ELF-1 (cell line): ENCODE measurements at regions not wholly inside any gene's neighbourhood (a gene's known extent, or its start where the extent isn't known, plus 50 kb on each side); places are given as distances from the start of the nearest gene placed in this dataset.

ENCODE experiments used
- DNase-seq: peaks from one replicate; pipeline ENCODE4 v3.0.0-alpha.2; 2016; ENCODE audit warnings: low read depth, low spot score

- DNase-seq = no peak
Measured at GRCh38 chr1:114314576-114314975, 160.9 kb upstream of the SYT6 start.

DNA sequence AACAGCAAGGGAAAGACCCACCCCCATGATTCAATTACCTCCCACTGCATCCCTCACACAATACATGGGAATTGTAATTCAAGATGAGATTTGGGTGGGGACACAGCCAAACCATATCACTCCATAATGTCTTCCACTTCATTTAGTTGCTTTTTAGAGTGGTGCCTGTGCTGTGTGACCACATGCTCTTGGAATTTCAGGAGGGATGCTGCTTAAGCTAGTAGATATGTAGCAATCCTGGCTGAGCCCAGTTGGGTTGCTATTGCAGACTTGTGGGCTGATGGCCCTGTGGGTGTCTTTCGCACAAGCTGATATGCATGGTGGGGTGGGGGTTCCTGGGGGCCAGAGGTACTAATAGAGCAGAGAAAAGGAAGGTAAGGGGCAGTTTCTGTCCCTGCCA is 160.4 kb upstream of the SYT6 start:
- no peak for DNase-seq

DNA sequence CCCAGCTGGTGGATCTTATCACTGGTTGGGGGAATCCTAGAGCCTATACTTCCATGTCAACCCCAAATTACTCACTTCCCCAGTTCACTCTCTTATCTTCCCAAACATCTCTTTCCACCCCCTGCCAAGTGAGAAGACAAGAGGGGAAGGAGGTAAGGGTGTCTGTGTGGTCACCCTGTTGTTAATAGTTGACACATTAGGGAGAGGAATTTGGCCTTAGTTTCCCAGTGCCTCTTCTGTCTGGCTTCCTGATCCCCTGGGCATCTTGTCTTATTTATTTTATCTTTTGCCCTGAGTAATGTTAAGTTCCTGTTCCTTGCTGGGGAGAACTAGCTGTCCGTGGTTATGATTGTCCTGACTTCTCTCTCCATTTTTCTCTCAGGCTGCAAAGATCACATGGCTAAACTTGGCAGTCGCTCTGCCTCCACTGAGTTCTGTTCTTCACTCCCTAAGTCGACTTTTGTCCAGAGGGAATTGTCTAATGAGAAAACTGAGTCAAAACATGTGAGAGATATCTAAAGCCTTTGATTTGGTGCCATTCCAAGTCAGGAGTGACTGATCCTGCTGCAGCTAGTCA is 157.1 kb upstream of the SYT6 start:
- no peak for DNase-seq

DNA sequence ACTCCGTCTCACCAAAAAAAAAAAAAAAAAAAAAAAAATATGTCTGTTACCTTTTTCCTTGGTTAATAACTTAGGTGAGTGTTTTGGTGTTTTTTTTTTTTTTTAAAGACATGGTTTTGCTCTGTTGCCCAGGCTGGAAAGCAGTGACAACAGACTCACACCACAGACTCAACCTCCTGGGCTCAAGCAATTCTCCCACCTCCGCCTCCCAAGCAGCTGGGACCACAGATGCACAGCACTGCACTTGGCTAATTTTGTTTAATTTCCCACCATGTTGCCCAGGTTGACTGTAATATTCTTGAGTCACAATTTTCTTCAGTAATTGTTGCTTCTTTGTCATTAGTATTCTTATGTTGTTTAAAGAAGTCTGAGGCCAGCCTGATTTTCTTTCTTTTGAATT is 149.2 kb upstream of the SYT6 start:
- no peak for DNase-seq

DNA sequence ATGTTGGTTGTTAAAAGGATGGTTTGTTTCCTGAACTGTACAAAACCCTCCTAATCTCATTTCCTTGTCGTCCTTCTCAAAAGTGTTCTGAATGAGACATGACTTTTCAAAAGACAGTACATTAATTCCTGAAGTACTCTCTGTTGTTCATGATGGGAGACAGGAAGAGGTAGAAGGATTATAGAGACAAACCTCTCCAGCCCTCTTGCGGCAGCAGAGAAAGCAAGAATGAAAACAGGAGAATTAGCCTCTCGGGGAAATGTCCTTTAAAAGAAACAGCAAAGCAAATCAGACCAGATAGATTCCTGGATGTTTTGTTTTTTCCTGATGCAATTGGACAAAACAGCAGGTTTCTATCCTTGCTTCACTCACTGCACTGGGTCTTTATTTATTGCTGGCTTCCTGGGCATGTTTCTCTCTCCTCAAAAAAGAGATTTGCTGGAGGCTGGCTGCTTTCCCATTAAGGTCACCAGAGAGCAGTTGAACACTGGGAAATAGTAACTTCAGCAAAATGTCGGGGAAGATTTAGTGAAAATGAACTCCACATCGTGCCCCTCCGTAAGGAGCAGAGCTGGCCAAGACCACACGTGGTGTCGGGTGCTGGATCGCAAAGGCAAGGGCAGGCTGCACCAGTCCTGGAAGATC is 145.8 kb upstream of the SYT6 start:
- no peak for DNase-seq

DNA sequence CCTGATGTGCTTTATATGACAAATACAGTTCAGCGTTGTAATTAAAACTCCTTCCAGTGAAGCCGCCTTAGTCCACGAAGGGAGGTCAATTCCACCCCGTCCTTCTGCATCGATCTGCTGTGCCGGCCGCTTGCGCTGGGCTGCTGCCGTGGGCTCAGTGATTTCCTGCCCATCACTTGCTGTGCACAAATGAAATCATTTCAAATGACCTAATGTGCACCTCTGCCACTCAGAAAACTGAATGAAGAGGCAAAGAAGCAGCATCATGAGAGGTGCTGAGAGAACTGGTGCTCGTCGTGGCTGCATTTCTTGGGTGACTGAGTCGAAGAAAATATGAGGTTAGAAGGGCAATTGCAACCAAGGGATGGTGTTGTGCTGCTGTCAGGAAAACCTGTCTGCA is 144.3 kb upstream of the SYT6 start:
- no peak for DNase-seq

GRCh38 chr1:114296413-114296812 is 142.7 kb upstream of the SYT6 start:
- DNase-seq = no peak

DNA sequence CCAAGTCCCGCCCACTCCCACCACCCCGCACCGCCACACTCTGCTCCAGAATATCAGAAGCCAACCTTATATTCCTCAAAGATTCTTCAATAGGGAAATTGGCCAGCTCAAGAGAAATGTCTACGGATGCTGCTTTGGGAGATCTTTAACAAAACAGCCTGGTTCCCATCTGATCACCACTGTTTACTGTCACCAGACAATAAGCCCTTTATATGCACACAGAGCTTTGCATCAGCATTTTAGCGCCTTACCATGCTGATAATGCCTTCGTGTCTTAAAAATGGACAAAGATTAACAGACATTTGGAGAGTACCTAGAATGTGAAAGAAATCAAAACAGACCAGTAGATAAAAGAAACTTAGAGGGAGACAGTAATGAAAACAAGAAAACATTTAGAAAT is 141.7 kb upstream of the SYT6 start:
- DNase-seq = no peak

DNA sequence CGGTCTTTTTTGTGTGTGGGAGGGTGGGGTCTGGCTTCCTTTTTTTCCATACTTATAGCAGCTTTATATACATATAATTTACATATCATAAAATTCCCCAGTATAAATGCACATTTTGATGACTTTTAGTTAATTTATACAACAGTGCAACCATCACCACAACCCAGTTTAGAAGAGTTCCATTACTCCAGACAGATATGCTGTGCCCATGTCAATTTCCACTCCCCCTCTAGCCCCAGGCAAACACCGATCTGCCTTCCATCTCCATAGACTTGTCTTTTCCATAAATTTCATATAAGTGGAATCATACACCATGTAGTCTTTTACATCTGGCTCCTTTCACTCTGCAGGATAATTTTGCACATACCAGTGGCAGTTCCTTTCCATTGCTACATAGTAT is 139.2 kb upstream of the SYT6 start:
- no peak for DNase-seq

- DNase-seq = no peak
Measured at GRCh38 chr1:114292194-114292593, 138.5 kb upstream of the SYT6 start.

- DNase-seq = no peak
Measured at GRCh38 chr1:114290776-114291175, 137.1 kb upstream of the SYT6 start.

DNA sequence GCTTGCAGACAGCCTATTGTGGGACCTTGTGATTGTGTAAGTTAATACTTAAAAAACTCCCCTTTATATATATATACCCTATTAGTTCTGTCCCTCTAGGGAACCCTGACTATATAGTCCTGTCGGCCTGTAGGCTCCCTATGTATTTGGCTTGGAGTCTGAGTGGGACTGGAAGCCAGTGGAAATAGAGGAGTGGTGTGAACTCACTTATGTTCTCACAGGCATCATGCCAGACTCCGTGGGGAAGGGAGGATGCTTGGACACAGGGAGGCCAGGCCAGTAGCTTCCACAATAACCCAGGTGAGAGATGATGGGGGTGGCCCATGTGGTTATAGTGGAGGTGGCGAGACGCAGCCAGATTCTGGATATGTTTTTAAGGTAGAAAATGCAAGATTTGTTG is 136.7 kb upstream of the SYT6 start:
- no peak for DNase-seq

GRCh38 chr1:114289824-114290223 is 136.2 kb upstream of the SYT6 start:
- no peak for DNase-seq

GRCh38 chr1:114289306-114289705 is 135.6 kb upstream of the SYT6 start:
- no peak for DNase-seq

- no peak for DNase-seq
Measured at GRCh38 chr1:114286960-114287359, 133.3 kb upstream of the SYT6 start.

DNA sequence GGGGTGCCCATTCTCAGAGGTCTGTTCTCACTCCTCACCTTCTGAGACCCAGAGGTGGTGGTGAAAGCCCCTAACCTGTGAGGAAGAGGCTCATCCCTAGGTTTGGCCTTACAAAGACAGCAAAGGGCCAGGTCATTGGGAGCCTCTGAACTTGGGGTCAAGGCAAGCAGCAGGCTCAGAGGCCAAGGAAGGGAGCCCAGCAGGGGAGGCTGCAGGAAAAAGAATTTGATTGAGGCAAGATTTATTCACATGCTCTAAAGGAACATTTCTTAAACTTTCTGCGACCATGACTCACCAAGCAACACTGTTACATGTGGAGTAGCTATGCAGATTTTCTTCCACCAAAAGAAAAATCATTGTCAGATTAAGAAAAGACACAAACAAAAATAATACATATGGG is 132.5 kb upstream of the SYT6 start:
- no peak for DNase-seq

GRCh38 chr1:114282751-114283403 is 129.2 kb upstream of the SYT6 start:
- peak; percentile 85 for DNase-seq

DNA sequence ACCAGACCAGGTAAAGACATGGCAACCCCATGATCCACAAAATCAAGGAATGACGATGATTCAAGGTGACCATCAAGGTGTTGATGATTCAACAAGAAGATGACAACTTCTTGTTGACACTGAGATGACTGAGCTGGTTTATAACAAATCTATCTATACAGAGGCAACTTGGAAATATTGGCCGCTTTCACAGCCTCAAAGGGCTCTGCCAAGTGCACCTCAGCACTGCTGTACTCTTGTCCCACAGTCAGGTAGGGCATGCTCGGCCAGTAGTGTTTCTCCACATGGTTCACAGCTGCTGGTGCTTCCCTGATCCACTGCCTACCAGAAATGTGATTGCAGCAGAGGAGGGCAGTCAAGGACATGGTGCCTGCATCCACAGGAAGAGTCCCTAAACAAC is 125.2 kb upstream of the SYT6 start:
- no peak for DNase-seq

DNA sequence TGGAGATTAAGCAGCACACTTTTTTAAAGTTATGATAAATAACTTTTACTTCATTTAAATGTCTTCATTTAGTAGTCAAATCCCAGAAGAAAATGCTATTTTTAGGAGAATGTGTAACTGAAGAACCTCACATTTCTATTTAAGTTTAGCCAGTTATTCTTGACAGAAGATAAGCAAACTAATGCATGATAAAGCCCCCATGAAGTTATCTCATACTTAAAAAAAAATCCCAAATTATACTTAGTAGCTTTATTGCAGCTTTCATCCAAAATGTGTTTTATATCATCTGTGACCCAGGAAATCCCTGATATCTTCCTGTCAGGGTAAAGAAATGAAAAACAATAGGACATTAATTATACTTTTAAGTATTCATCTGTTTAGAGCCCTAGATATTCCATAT is 124.8 kb upstream of the SYT6 start:
- no peak for DNase-seq

DNA sequence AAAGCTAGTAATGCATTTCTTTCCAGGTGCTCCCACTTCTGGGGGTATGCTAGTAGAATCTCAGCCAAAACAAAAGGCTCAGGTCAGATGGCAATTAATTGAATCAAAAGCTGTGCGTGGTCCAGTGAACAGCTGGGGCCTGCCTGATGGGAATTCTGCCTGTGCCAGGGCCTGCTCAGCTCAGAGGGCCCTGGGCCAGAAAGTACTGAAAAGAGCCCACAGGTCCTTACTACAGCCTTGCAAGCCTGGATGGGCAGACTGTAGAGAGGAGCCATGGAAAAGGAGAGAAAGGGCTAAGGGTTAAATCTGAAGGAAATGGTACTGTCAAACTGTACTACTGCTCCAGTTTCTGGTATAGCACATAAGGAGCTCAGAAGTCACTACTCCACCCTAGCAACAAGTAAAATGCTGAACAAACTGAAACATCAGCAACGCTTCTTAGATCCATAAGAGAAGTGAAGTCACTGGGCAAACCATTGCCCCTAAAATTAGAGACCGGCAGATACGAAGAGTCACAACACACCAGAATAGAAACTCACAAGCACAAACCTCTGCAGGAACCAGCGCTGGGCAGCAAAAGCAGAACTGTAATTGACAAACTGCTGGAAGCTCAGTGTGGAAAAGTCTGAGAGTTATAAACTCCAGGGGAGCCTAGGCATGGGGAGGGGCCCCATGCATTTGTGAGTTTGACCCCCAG is 121.1 kb upstream of the SYT6 start:
- no peak for DNase-seq

- no peak for DNase-seq
Measured at GRCh38 chr1:114272593-114272992, 118.9 kb upstream of the SYT6 start.

GRCh38 chr1:114270718-114271117 is 117.0 kb upstream of the SYT6 start:
- DNase-seq = no peak

- DNase-seq = no peak
Measured at GRCh38 chr1:114270282-114270681, 116.6 kb upstream of the SYT6 start.
